Activated CD4-positive, CD25-positive, alpha-beta regulatory T cell (primary cell): ENCODE measurements at regions not wholly inside any gene's neighbourhood (a gene's known extent, or its start where the extent isn't known, plus 50 kb on each side); places are given as distances from the start of the nearest gene placed in this dataset.

Experiments used
- DNase-seq, 4 experiments: peaks; one replicate each; lab custom pipeline; 2025; lab: John Stamatoyannopoulos, UW

DNA sequence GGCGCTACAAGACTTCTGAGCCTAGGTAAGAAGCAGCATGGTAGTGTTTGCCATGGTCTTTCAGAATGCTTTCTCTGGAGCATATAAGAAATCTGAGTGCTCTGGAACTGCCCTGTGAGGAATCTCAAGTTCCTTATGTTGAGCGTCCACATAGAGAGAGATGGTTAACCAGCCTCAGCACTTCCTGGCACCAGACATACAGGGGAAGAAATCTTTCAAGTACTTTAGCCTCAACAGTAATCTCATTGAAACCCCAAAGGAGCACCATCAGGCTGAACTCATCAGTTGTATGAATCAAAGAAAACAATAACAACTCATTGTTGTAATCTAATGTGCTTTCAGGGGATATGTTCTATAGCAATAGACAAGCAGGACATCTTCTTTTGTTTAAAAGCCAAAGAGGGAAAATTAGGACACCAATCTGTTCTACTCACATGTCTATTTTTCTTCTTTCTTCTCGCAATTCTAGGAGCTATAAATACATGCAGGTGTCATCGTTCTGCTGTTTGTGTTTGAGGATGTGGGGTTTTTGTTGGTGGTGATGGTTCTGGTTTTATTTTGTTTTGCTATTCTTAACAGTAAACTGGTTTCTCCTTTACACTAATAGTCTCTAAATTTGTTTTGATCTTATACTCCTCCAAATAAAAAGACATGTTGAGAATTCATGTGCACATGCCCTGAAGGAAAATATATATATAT, 1145.0 kb upstream of the LRRN3 start:
- no peak for DNase-seq

DNA sequence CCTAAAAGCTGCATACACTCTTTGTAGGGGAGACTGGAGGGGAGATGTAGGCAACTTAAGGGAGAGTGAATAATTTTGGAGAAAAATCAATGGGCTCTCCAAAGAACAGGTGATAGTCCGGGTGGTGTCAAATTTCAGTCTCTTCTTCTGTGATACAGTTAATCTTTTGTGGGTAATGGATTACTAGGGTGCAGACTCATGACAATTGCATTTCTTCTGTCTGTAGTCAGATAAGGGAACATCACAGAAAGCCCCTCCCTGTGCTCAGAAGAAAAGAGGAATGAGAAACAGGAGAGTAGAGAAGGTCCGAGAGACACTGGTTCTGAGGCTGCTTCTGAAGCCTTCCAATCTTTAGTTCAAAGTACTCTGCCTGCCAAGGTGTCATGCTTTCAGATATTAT, 1140.7 kb upstream of the LRRN3 start:
- DNase-seq = no peak

DNA sequence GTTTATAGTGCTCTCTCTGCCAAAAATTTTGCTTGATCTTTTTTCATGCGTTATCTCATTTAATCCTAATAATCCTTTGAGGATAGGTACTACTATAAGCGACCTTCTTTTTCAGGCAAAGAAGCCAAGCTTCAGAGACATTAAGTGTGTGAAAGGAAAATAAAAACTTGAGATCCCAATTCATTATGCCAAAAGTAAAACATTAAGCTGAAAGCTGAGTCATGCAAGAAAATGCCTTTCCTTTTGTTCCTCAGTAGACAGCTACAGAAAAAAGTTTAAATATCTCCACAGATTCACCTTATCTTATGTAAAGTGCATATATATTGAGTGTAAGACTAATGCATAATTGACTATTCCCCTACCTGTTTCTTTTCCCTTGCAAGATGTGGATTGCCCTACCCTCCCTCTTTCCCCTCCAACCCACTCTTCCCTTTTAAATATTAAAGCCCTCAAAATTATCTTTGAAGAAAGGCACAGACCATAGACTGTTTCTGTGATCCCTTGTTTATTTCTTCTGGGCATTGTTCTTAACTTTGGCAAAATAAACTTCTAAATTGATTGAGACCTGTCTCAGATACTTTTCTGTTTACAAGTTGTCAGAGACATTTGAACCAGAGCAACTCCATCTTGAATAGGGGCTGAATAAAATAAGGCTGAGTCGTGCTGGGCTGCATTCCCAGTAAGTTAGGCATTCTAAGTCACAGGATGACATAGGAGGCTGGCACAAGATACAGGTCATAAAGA, 1139.9 kb upstream of the LRRN3 start:
- no peak for DNase-seq

DNA sequence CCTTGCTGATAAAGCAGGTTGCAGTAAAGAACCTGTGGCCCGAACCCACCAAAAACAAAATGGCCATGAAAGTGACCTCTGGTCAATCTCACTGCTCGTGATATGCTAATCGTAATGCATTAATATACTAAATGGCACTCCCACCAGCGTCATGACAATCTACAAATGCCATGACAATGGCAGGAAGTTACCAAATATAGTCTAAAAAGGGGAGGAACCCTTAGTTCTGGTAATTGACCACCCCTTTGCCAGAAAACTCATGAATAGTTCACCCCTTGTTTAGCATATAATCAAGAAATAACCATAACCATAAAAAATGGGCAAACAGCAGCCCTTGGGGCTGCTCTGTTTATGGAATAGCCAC, 1139.4 kb upstream of the LRRN3 start:
- no peak for DNase-seq

DNA sequence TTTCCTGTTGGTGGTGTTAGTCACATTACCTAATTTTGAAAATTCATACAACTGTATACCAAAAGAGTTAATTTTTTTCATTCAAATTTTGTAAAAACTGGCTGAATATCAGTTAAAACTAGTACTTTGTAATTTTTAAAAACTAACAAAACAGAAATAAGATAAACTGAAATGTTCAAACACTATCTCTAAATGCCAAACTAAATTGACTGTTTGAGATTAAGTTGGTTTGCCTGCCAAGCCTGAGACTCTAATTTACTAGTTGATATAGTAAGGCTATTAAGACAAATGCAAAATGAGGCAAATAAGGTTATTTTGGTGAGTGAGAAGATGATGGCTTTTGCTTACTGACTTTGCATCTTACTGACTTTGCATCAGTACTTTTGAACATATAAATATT, 1134.9 kb upstream of the LRRN3 start:
- DNase-seq = no peak

DNA sequence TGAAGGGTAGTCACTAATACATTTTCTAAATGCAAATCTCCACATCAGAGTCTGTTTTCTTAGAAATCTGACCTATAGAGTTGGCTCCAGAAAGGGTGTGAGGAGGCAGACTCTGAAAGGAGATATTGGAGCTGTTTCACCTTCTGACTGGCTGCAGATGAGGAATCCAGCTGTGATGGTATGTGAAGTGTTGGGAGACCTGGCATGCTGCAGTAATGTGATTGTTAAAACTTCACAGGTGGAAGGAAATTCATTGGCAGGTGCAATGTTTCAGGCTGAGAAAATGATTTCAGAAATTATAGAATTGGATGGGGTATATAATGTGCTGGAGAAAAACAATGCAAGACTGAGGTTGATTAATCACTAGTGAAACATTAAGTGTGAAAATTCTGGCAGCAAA, 1134.0 kb upstream of the LRRN3 start:
- DNase-seq = no peak

DNA sequence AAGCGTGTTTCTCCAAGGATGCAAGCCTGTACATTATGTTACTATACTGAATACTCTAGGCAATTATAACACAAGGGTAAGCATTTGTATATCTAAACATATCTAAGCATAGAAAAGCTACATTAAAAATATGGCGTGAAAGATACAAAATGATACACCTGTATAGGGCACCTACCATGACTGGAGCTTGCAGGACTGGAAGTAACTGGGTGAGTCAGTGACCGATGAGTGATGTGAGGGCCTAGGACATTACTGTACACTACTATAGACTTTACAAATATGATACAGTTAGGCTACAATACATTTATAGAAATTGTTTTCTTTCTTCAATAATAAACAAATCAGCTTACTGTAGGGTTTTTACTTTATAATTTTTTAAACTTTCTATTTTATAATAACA, 1127.2 kb upstream of the LRRN3 start:
- no peak for DNase-seq

DNA sequence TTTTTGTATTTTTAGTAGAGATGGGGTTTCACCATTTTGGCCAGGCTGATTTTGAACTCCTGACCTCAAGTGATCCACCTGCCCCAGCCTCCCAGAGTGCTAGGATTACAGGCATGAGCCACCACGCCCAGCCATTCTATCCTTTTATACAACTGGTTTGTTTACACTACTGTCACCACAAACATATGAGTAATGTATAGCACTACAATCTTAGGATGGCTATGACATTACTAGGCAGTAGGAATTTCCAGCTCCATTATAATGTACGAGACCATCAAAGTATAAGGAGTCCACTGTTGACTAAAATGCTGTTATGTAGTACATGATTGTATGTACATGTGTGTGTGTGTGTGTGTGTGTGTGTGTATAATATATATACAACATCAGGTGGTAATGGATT, 1126.1 kb upstream of the LRRN3 start:
- DNase-seq = no peak

DNA sequence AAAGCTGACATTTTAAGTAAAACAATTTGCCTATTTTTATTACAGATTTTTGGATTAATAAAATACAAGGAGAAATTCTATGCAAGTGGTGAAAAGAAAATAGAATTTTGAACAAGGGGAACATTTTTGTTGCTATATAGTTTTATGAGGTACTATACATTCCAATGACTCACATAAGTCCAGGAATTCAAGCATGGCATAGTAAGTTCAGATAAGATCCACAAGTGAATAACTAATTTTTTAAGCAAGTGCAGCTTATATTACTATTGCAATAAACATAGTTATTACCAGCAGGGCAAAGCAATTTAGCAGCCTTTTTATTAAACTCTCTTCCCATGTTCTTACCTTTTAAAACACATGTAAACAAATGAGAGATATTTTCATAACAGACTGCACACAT, 1123.5 kb upstream of the LRRN3 start:
- DNase-seq = no peak

DNA sequence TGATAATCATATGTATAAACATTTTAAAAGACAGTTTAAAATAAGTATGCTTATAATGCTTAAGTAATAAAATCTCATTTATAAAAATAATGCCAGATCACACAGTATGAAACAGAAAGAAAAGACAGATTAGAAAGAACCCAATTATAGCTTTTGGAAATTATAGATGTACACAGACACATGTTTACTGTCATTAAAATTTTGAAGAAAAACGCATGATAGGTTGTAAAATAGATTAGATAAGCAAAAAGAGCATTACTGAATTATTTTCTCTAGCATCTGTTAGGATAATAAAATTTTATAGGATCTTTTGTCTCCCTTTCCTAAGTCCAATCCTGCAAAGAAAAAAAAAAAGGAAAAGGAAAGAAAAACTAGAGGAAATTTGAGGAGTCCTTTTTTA, 1107.3 kb upstream of the LRRN3 start:
- no peak for DNase-seq

DNA sequence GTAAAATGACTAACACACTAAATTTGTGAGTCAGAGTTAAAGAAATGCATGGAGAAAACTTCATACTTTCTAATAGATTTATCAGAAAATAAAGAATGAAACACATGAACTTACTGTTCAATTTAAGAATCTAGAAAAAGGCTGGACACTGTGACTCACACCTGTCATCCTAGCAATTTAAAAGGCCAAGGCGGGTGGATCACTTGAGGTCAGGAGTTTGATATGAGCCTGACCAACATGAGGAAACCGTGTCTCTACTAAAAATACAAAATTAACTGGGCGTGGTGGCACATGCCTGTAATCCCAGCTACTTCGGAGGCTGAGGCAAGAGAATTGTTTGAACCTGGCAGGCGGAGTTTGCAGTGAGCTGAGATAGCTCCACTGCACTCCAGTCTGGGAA, 1106.2 kb upstream of the LRRN3 start:
- DNase-seq = no peak

DNA sequence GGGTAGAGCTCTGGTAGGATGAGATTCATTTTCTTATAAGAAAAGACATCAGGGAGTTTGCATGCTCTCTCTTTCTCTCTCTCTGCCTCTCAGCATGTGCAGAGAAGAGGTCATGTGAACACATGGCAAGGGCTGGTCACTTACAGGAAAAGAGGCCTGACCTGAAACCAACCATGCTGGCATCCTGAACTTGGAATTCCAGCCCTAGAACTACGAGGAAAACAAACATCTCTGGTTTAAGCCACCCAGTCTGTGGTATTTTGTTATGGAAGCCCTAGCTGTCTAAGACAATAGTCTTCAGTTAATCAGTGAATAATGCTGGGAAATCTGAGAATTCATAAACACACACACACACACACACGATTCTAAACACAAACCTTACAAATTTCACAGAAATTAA, 1104.2 kb upstream of the LRRN3 start:
- no peak for DNase-seq

DNA sequence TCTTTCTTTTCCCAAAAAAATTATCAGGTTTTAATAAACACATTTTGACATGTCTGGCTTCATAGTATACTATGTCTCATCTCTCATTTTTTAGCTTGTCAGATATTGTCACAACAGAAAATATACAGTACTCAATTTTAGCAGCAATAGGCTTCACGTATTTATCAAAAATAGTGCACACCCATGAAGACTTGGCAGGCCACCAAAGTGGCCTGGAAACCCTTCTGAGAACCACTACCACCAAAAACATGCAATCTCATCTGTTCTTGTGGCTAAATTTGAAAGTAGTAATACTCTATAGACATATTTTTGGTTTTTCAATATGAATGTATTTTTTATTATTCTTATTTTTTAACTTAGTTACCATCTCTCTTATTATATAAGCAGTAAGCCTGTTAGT, 1094.5 kb upstream of the LRRN3 start:
- DNase-seq = no peak

DNA sequence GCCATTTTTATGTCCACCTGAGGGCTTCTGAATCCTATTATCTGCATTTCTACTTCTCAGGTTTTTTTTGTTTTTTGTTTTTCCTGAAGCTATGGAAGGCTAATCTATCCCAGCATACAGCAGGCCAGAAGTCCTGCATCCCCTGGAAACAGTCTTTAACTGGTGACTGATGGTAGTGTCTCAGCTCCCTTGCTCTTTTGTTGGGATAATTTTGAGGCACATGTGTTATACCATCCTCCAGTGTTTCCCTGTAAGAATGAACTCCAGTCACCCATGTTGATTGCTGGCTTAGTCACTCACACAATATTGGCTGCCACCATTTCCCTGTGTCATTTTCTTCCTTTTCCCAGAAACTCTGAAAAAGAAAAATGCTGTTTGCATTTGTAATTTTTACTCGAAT, 1094.0 kb upstream of the LRRN3 start:
- no peak for DNase-seq

DNA sequence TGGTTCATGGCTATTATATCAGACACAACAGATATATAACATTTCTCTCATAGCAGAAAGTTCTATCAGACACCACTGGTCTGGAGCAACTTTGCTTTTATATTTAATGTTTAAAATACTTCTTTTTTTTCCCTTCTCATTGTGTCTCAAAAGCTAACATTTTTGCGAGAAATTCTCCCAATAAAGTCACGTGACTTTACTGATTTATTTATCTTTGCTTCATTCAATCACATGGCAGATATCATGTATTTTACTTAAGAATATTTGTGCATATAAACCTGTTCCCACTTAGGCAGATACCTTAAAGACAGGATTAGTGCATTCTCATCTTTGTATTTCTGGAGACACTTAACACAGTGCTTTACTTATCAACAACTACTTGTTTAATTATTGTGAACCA, 1093.1 kb upstream of the LRRN3 start:
- no peak for DNase-seq

DNA sequence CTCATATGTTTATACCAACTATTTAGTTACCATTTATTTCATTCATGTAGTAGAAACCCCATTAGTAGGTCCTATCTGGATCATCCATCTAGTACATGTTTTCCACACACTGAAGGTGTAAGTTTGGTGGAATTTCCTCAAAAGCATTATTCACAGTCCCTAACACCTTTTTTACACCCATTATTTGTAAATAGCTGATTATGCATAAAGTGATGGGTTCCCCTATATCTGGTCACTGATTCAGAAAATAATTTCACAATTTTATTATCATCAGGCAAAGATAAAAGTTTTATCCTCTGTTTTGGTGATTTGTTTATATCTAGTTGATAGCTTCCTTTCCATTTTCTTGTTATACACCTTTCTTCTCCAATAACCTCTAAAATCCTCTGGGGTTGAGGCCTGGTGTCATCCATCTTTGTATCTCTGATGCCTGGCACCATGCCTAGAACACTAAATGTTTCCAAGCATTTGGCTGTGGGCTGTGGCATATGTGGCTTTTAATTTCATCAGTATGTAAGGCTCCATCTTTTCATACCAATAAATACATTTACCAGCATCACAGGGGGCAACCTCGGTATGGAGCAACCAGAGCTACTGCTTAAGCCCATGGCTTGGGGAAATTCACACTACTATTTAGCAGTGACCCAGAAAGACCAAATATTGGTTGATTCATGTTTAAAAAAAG, 1089.5 kb upstream of the LRRN3 start:
- no peak for DNase-seq

DNA sequence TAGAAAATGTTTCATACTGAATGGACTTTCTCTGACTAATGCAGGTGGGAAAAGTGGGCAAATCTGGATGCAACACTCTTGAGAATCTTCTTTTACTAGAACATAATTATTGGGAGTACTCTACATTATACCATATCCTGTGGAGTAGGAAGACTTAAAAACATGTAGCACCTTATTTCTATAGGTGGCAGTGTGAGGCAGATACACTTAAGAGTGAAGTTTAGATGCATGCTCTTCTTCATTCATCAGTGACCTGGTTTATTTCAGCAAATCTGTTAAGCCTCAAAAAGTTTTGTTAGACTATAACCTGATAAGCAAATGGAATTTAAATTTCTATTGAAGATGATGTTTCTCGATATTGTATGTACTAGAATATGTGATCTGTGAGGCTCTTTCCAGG, 1087.1 kb upstream of the LRRN3 start:
- no peak for DNase-seq

DNA sequence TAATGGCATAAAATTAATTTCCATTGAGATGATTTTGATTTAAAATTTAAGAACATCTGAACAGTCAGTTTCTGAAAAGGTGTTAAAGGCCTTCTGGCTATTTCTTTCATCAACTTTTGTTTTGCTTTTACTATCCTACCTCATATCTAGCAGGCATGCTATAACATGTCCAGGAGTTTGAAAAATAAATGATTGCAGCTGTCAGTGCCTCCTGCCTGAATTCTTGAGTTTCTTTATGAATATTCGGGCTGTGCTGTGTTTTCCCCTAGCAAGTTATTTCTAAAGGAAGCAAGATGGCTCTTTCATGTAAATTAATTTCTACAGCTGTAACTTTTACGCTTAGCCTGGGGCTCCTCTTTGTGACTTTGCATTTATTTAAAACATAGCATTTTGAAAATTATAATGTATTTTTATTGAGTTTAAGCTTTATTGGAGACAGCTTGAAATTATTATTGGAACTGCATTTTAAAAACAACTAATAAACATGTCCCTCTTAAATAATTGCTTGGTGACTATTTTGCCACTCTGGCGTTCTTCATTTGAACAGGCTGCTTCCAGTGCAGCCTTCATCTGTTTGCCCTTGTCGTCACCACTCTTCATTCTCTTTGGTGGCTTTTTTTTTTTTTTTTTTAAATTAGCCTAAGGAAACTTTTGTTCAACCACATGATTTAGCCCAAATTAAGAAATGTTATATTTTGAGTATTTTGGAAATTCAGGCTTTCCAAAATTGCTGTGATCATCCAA, 1083.4 kb upstream of the LRRN3 start:
- no peak for DNase-seq

DNA sequence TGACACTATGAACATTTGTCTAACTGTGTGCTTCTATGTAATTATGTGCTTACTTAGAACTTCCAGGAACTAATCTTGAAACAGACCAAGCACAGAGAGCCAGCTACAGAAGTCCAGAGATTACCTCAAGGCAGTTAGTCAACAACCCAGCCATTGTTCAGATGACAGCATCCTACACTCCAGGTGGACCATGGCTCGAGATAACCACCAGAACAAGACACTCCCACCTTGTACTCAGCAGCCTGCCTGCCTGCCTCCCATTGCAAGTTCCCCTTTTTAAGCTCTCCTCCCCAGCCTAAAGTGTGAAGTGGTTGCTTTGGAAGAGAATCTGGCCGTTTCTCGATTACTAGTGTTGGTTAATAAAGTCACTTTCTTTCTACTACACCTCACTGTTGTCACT, 1080.6 kb upstream of the LRRN3 start:
- DNase-seq = no peak

DNA sequence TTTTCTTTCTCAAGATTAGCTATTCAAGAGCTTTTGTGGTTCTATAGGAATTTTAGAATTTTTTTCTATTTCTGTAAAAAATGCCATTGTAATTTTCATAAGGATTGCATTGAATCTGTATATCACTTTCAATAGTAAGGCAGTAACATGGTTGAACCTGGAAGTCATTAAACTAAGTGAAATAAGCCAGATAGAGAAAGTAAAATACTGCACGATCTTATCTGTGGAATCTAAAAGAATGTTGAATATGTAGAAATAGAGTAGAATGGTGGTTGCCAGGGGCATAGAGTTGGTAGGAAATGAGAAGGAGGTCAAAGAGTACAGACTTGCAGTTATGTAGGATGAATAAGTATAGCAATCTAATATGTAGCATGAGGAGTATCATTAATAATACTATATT, 1073.5 kb upstream of the LRRN3 start:
- DNase-seq = no peak

DNA sequence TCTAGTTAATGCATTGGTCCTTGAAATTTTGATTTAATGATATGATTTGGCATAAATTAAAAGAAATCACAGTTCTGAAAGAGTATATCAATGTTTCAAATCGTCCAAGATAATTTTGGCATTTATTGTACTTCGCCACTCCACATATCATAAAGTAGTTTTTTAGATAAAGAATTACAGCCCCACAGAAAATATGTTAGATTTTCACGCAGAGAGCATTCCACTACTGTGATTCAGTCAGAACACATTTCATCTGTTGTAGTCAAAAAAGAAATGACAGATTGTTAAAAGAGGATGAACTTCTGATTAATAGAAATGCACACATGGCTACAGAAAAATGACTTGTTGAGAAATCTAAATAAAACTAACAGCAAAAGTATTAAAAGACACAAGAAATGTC, 1063.5 kb upstream of the LRRN3 start:
- DNase-seq = no peak

DNA sequence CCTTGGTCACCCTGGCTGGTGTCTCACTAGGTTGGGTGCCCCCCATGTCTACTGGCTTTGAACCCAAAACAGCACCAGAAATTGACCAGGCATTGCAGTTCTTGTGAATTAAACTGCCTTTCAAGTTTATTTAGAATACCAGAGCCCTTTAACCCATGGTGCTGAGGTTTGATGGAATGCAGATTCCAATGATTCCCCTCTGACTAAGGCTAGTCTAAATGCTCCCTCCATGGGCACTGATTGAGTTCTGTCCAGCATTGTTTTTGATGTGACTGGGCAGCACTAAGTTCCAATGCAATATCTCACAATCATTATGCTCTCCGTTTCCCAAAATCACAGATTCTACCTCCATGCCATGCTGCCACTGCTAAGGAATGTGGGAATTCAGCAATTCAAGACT, 1047.4 kb upstream of the LRRN3 start:
- DNase-seq = no peak

DNA sequence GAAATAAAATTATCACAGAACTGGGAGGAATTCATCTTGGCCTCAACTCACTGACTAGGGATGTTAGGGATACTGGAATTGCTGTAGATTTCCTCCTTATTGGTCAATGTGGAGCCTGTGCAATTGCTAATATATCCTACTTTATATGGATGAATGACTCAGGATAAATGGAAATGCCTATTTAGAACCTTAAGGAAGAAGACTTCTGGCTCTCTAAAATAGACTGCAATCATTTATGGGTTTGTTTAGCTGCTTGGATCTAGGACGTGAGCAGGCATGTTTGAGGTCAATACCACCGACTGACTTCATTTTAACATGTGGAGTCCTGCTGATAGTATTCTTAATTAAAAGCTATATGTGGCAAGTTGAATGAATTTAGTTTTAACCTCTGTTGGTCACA, 1040.1 kb upstream of the LRRN3 start:
- no peak for DNase-seq
